SK-N-MC (cell line): ENCODE measurements at regions not wholly inside any gene's neighbourhood (a gene's known extent, or its start where the extent isn't known, plus 50 kb on each side); places are given as distances from the start of the nearest gene placed in this dataset.
"Not testable (repeated sequence)": the region's sequence is repeated elsewhere in the genome, so short reads cannot be mapped to it uniquely, and the experiment has no call there.

Experiments
- DNase-seq: peaks from one replicate; pipeline ENCODE4 v3.0.0-alpha.2; 2011; ENCODE audit warnings: low read depth, low spot score
- H3K27ac ChIP-seq: fragments of 200-600 bp; sonication (generic); 2 replicates; pipeline ENCODE4 v1.5.1; 2016; ENCODE audit warnings: mixed run types
- H3K36me3 ChIP-seq: fragments of 200-600 bp; sonication (generic); 2 replicates; pipeline ENCODE4 v1.6.1; 2017; ENCODE audit warnings: antibody characterized with exemption, low read length, mixed read lengths; ENCODE audit not compliant: insufficient read depth
- H3K4me3 ChIP-seq: fragments of 200-600 bp; sonication (generic); 2 replicates; pipeline ENCODE4 v1.5.1; 2016
- H3K9ac ChIP-seq: fragments of 200-600 bp; sonication (generic); 2 replicates; pipeline ENCODE4 v1.8.0; 2017; ENCODE audit warnings: mixed run types, mixed read lengths; ENCODE audit not compliant: insufficient read length
- H3K9me3 ChIP-seq: fragments of 200-600 bp; sonication (generic); 2 replicates; pipeline ENCODE4 v1.6.1; 2017; ENCODE audit warnings: low read depth, mild to moderate bottlenecking, antibody characterized with exemption, low read length, moderate library complexity, mixed read lengths
- EZH2 ChIP-seq: fragments of 200-600 bp; sonication (generic); IDR thresholded peaks from one replicate; pipeline ENCODE4 v1.6.1; 2017; ENCODE audit warnings: antibody characterized with exemption
- FOXP2 ChIP-seq: optimal IDR thresholded peaks from 2 replicates; pipeline ENCODE3; 2011; ENCODE audit warnings: mild to moderate bottlenecking, moderate library complexity; ENCODE audit not compliant: insufficient read depth; ENCODE audit errors: extremely low read length, control extremely low read depth
- POLR2AphosphoS5 ChIP-seq: IDR thresholded peaks from 2 replicates; pipeline ENCODE4 v1.6.1; 2012; ENCODE audit warnings: mild to moderate bottlenecking, low read depth, low read length, borderline replicate concordance

- no peaks in the 10 kb centered on the region for H3K36me3 ChIP-seq
- DNase-seq = no peak
- peak overlapping the region; percentile 50; the same call in 1 of the 2 replicates for H3K4me3 ChIP-seq
- H3K9ac ChIP-seq = peak overlapping the region; percentile 67
- TF ChIP-seq EZH2 (no peak), FOXP2 (no peak), POLR2AphosphoS5 (no peak)
- H3K9me3 ChIP-seq = no peaks in the 10 kb centered on the region
- peak overlapping the region; percentile 98 for H3K27ac ChIP-seq
Observed at GRCh38 chr6:74604279-74604678, 601.6 kb downstream of the COL12A1 start.

DNA sequence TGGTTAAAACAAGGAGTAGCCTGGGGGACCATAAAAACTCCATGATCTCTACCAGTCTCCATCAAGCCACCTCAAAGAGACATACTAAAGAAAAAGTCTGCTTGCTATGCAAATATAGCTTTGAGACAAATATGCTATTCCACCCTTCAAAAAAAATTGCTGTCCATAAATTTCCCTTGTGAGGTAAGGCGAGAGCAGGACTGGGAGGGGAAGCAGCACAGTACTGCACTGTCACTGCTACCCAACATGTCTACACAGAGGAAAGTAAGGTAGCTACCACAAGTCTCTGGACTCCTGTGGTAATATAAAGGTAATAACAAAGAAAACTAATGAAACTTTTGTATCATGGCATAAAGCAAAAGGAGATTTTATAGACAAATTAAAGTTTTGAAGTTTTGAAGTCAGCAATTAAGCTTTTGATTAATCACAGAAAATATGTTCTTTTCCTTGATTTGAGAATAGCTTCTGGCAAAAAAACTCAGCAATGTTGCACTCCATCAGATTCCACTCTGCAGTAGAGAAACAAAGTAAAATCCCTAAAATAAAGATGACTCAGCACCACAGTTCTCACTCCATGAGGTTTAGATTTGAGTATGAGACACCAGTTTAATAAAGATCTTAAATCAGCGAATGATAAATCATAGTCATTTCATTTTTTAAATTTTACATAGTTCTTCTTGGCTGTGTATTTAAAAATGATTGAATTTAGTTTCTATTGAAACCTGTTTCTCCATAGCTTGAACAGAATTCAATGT, 602.4 kb downstream of the COL12A1 start:
- Histone ChIP-seq H3K4me3 (peak overlapping the region; percentile 50), H3K9ac (peak overlapping the region; percentile 67), H3K36me3 (no peaks in the 10 kb centered on the region), H3K9me3 (no peaks in the 10 kb centered on the region), H3K27ac (peak overlapping the region; percentile 98)
- no peak for TF ChIP-seq EZH2
- DNase-seq = no peak

- no peak overlapping the region for H3K9ac ChIP-seq
- peak overlapping the region; percentile 98 for H3K27ac ChIP-seq
- no peaks in the 10 kb centered on the region for H3K9me3 ChIP-seq
- no peaks in the 10 kb centered on the region for H3K36me3 ChIP-seq
- peak overlapping the region; percentile 39 for H3K4me3 ChIP-seq
- no peak for DNase-seq
- TF ChIP-seq POLR2AphosphoS5 (no peak), EZH2 (no peak), FOXP2 (no peak)
Observed at GRCh38 chr6:74602206-74602605, 603.6 kb downstream of the COL12A1 start.

DNA sequence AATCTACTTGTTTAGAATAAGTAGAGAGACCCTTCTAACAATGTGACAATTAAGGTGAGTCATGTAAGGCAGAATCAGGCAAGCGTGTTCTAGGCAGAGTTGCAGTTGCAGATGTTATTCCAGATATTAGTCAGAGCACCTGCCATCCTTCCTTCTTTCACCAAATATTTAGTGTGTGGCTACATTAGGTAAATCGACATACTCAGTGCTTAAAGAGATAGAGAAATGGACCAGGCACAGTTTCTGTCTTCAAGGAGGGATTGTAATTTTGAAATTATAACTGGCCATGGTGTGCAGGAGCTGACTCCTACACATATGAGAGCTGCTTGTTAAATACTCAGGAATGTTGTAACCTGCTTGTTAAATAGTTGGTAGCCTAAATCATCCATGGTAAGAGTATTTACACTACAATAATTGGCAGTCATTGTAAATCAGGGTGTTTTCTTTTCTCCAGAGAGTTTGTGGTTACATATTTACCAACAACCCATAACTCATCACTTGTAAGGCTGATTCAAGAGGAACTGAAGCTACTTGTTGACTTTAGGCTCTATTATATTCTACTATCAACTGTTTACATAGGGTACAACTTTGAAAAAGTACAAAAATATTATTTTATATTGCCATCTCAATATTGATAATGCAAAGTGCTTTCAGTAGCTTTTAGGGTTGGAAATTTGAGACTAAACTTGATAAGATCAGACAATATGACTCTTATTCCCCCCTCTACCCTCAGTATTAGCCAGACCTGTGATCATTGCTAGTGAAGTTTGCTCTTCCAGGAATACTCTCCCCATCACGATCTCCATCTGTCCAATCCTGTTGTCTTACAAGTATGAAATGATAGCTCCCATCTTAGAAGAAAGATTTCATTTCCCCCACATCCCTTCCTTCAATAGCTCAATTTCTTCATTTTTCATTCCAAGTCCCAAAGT, 607.1 kb downstream of the COL12A1 start:
- Histone ChIP-seq H3K27ac (no peak overlapping the region), H3K4me3 (no peak overlapping the region), H3K36me3 (no peaks in the 10 kb centered on the region), H3K9ac (no peak overlapping the region), H3K9me3 (no peaks in the 10 kb centered on the region)
- TF ChIP-seq EZH2 = no peak
- no peak for TF ChIP-seq FOXP2
- no peak for TF ChIP-seq POLR2AphosphoS5
- DNase-seq = no peak

DNA sequence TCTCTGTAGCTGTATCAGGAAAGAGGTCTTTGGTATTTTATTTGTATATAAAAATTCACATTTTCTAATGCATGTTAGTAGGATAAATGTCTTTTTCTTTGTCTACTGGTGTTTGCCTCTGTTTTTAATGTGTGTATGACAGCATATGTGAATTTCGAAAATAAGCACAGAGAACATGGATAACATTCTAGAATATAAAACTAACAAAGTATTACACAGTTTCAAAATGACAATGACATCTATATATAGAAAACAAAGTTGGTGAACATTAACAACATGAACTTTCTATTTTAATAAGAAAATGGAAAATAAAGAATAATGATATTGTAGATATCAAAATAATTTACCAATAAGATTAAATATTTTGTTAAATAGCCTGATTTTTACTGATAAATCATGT, 608.0 kb downstream of the COL12A1 start:
- Histone ChIP-seq H3K27ac (no peak overlapping the region), H3K36me3 (no peaks in the 10 kb centered on the region), H3K9ac (no peak overlapping the region), H3K9me3 (no peaks in the 10 kb centered on the region), H3K4me3 (no peak overlapping the region)
- no peak for TF ChIP-seq POLR2AphosphoS5
- no peak for DNase-seq

DNA sequence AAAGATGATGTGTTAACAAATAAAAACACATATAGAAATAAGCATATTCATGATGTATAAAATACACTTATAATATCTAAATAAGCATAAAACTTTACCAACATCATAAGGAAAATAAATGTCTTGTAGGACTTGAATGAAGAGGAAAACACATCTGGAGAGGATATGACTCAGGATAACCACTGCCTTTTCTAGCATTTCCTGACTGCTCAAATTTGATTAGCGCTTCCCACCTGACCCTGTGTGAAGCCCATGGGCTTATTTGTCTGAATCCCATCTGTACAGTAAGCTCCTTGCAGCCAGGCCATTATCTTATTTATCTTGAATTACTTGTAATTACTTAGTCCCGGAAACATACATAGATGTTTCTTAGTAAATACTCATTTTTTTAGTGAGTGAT, 608.6 kb downstream of the COL12A1 start:
- Histone ChIP-seq H3K9me3 (no peaks in the 10 kb centered on the region), H3K4me3 (no peak overlapping the region), H3K36me3 (no peaks in the 10 kb centered on the region), H3K9ac (no peak overlapping the region), H3K27ac (no peak overlapping the region)
- no peak for TF ChIP-seq POLR2AphosphoS5
- TF ChIP-seq FOXP2 = no peak
- TF ChIP-seq EZH2 = no peak
- no peak for DNase-seq

- H3K27ac ChIP-seq = no peak overlapping the region
- TF ChIP-seq POLR2AphosphoS5 (no peak), EZH2 (no peak), FOXP2 (no peak)
- H3K36me3 ChIP-seq = no peaks in the 10 kb centered on the region
- no peak overlapping the region for H3K9ac ChIP-seq
- H3K4me3 ChIP-seq = no peak overlapping the region
- DNase-seq = no peak
- no peaks in the 10 kb centered on the region for H3K9me3 ChIP-seq
Observed at GRCh38 chr6:74596588-74596987, 609.3 kb downstream of the COL12A1 start.

GRCh38 chr6:74594350-74594749, 611.5 kb downstream of the COL12A1 start:
- H3K36me3 ChIP-seq, H3K9me3 ChIP-seq, H3K27ac ChIP-seq, DNase-seq, H3K4me3 ChIP-seq, H3K9ac ChIP-seq: not testable (repeated sequence)
